SK-N-MC (cell line): ENCODE measurements at regions not wholly inside any gene's neighbourhood (a gene's known extent, or its start where the extent isn't known, plus 50 kb on each side); places are given as distances from the start of the nearest gene placed in this dataset.

Experiments
- DNase-seq: peaks from one replicate; pipeline ENCODE4 v3.0.0-alpha.2; 2011; ENCODE audit warnings: low read depth, low spot score
- H3K27ac ChIP-seq: fragments of 200-600 bp; sonication (generic); 2 replicates; pipeline ENCODE4 v1.5.1; 2016; ENCODE audit warnings: mixed run types
- H3K36me3 ChIP-seq: fragments of 200-600 bp; sonication (generic); 2 replicates; pipeline ENCODE4 v1.6.1; 2017; ENCODE audit warnings: antibody characterized with exemption, low read length, mixed read lengths; ENCODE audit not compliant: insufficient read depth
- H3K4me3 ChIP-seq: fragments of 200-600 bp; sonication (generic); 2 replicates; pipeline ENCODE4 v1.5.1; 2016
- H3K9ac ChIP-seq: fragments of 200-600 bp; sonication (generic); 2 replicates; pipeline ENCODE4 v1.8.0; 2017; ENCODE audit warnings: mixed run types, mixed read lengths; ENCODE audit not compliant: insufficient read length
- H3K9me3 ChIP-seq: fragments of 200-600 bp; sonication (generic); 2 replicates; pipeline ENCODE4 v1.6.1; 2017; ENCODE audit warnings: low read depth, mild to moderate bottlenecking, antibody characterized with exemption, low read length, moderate library complexity, mixed read lengths
- EZH2 ChIP-seq: fragments of 200-600 bp; sonication (generic); IDR thresholded peaks from one replicate; pipeline ENCODE4 v1.6.1; 2017; ENCODE audit warnings: antibody characterized with exemption
- FOXP2 ChIP-seq: optimal IDR thresholded peaks from 2 replicates; pipeline ENCODE3; 2011; ENCODE audit warnings: mild to moderate bottlenecking, moderate library complexity; ENCODE audit not compliant: insufficient read depth; ENCODE audit errors: extremely low read length, control extremely low read depth
- POLR2AphosphoS5 ChIP-seq: IDR thresholded peaks from 2 replicates; pipeline ENCODE4 v1.6.1; 2012; ENCODE audit warnings: mild to moderate bottlenecking, low read depth, low read length, borderline replicate concordance

- Histone ChIP-seq H3K4me3 (no peak overlapping the region), H3K9me3 (no peaks in the 10 kb centered on the region), H3K27ac (no peak overlapping the region)
Measured at GRCh38 chr5:26663500-26663899, 374.9 kb downstream of the CDH9 start.

GRCh38 chr5:26662806-26663360 is 375.5 kb downstream of the CDH9 start:
- H3K36me3 ChIP-seq, result no peaks in the 10 kb centered on the region
- no peak overlapping the region for H3K4me3 ChIP-seq
- no peak for DNase-seq
- no peaks in the 10 kb centered on the region for H3K9me3 ChIP-seq
- TF ChIP-seq FOXP2, result no peak
- no peak for TF ChIP-seq EZH2
- no peak for TF ChIP-seq POLR2AphosphoS5
- no peak overlapping the region for H3K27ac ChIP-seq
- H3K9ac ChIP-seq, result no peak overlapping the region

More at GRCh38 chr5:26663500-26663899, 374.9 kb downstream of the CDH9 start:
- no peak overlapping the region for H3K9ac ChIP-seq
- DNase-seq, result no peak
- TF ChIP-seq EZH2, result no peak
- TF ChIP-seq POLR2AphosphoS5, result no peak
- TF ChIP-seq FOXP2, result no peak
- no peaks in the 10 kb centered on the region for H3K36me3 ChIP-seq

- Histone ChIP-seq H3K4me3 (no peak overlapping the region), H3K9me3 (no peaks in the 10 kb centered on the region), H3K27ac (no peak overlapping the region), H3K36me3 (no peaks in the 10 kb centered on the region), H3K9ac (no peak overlapping the region)
- TF ChIP-seq POLR2AphosphoS5 (no peak), FOXP2 (no peak), EZH2 (no peak)
- no peak for DNase-seq
Measured at GRCh38 chr5:26660116-26660515, 378.3 kb downstream of the CDH9 start.

DNA sequence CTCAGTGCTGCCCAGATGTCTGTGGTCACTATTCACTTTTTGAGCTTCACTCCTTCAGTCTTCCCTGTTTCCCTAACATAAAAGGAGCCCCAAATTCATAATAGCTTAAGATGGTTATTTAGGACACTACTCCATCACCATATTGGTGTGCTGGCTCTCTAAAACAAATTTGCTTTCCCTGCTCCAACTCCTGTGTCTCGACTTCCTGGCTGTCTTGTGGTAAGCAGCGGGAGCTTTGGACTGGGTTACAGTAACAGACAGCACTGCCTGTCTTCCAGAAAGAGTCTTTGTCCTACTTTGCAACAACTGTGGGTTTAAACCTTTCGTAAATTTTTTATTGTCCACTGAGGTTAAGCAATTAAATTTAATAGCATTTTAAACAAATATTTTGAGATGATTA is 389.4 kb downstream of the CDH9 start:
- TF ChIP-seq EZH2 (no peak), FOXP2 (no peak), POLR2AphosphoS5 (no peak)
- DNase-seq, result no peak
- H3K4me3 ChIP-seq, result no peak overlapping the region
- no peaks in the 10 kb centered on the region for H3K36me3 ChIP-seq
- no peak overlapping the region for H3K9ac ChIP-seq
- no peak overlapping the region for H3K27ac ChIP-seq
- H3K9me3 ChIP-seq, result no peaks in the 10 kb centered on the region

- no peaks in the 10 kb centered on the region for H3K36me3 ChIP-seq
- no peak for DNase-seq
- no peak for TF ChIP-seq FOXP2
- no peak for TF ChIP-seq POLR2AphosphoS5
- TF ChIP-seq EZH2, result no peak
- H3K9ac ChIP-seq, result no peak overlapping the region
- H3K4me3 ChIP-seq, result no peak overlapping the region
- no peaks in the 10 kb centered on the region for H3K9me3 ChIP-seq
- no peak overlapping the region for H3K27ac ChIP-seq
Measured at GRCh38 chr5:26647781-26648180, 390.6 kb downstream of the CDH9 start.

- Histone ChIP-seq H3K27ac (no peak overlapping the region), H3K9ac (no peak overlapping the region), H3K4me3 (no peak overlapping the region), H3K9me3 (no peaks in the 10 kb centered on the region), H3K36me3 (no peaks in the 10 kb centered on the region)
- TF ChIP-seq FOXP2 (no peak), POLR2AphosphoS5 (no peak), EZH2 (no peak)
- DNase-seq, result no peak
Measured at GRCh38 chr5:26645659-26646058, 392.7 kb downstream of the CDH9 start.

- H3K9me3 ChIP-seq, result no peaks in the 10 kb centered on the region
- H3K27ac ChIP-seq, result no peak overlapping the region
- H3K4me3 ChIP-seq, result no peak overlapping the region
- no peak for DNase-seq
- H3K9ac ChIP-seq, result no peak overlapping the region
- no peak for TF ChIP-seq EZH2
- no peak for TF ChIP-seq FOXP2
- no peak for TF ChIP-seq POLR2AphosphoS5
- no peaks in the 10 kb centered on the region for H3K36me3 ChIP-seq
Measured at GRCh38 chr5:26641492-26641891, 396.9 kb downstream of the CDH9 start.

DNA sequence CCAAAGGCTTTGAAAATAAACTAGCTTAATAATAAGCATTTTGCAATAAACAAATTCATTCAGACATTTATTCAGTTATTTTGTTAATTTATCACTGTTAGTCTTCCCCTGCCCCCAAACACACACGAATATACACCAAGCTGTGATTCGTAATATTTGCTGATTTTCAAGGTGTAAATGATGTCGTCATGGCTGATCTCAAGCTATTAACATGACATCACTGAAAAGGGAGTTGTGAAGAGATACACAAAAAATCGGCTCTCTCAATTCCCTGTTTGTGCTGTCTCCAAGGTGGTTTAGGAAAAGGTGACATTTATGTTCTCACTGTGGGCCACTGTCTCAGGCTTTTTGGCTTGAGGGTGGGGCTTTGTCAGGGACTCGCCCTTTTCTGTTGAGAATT is 413.3 kb downstream of the CDH9 start:
- Histone ChIP-seq H3K9me3 (no peaks in the 10 kb centered on the region), H3K4me3 (no peak overlapping the region), H3K36me3 (no peaks in the 10 kb centered on the region), H3K27ac (no peak overlapping the region), H3K9ac (no peak overlapping the region)
- TF ChIP-seq FOXP2 (no peak), EZH2 (no peak), POLR2AphosphoS5 (no peak)
- no peak for DNase-seq

DNA sequence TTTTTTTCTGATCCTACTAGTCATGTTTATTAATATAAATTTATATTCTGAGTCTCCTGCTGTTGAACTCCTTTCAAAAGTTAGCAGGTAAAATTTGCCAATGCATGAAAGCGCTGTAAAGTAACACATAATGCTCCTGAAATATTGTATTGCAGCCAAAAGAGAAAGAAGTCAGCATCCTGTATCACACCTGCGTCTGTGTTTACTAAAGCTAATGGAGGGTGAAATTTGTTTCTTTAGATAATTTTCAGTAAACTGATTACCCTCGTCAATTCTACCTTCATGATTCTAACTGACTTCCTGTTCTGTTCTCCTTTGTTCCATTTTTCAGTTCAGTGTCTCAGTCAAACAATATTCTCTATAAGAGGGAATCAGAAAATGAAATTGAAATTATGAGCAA is 415.4 kb downstream of the CDH9 start:
- H3K4me3 ChIP-seq, result no peak overlapping the region
- no peak overlapping the region for H3K27ac ChIP-seq
- H3K9me3 ChIP-seq, result no peaks in the 10 kb centered on the region
- H3K9ac ChIP-seq, result no peak overlapping the region
- H3K36me3 ChIP-seq, result no peaks in the 10 kb centered on the region
- no peak for TF ChIP-seq EZH2
- TF ChIP-seq POLR2AphosphoS5, result no peak
- no peak for TF ChIP-seq FOXP2
- DNase-seq, result no peak
